ENCODE measurements at regions not wholly inside any gene's neighbourhood (a gene's known extent, or its start where the extent isn't known, plus 50 kb on each side); places are given as distances from the start of the nearest gene placed in this dataset.

DNA sequence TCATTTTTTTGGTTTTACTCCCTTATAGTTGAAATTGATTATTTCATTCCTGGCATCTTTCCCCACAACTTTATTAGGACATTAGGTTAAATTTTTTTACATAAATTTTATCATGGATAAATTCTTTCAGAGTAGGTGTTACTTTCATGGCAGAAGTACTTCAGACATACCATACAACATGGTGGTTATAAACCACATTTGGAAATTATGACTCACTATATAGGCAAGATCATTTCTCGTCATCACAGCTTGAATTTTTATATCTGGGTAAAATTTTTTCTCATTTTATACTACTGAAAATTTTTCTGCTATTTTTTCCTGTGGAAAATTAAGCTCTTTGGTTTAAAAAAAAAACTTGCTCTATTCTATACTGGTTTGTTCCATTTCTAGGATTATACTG is 111.9 kb upstream of the COL5A2 start:
- TF ChIP-seq CTCF (IDR thresholded peaks at IDR 0.05) = no peak
- no peak for TF ChIP-seq POLR2A (IDR thresholded peaks at IDR 0.05; ENCODE audit: low read depth)

Measured in esophagus muscularis mucosa (tissue), 3 donors.